ENCODE measurements at regions not wholly inside any gene's neighbourhood (a gene's known extent, or its start where the extent isn't known, plus 50 kb on each side); places are given as distances from the start of the nearest gene placed in this dataset.

GRCh38 chr7:31211281-31211680 is 129.2 kb downstream of the NEUROD6 start:
- Histone ChIP-seq H3K27me3 (no peaks in the 10 kb centered on the region), H3K9me3 (no peaks in the 10 kb centered on the region), H3K27ac (no peak overlapping the region), H3K36me3 (no peaks in the 10 kb centered on the region), H3K4me1 (no peaks in the 10 kb centered on the region), H3K4me3 (replicated peaks in 1 of 3) (no peak overlapping the region)
- 94 to 96% methylated on average over 1 of the region's 1 CpG for WGBS, 2 donors
- TF ChIP-seq CTCF (IDR thresholded peaks at IDR 0.05) = no peak
- no peak for TF ChIP-seq POLR2A (IDR thresholded peaks at IDR 0.05)
- no peak for DNase-seq
- intact Hi-C loops (cut with DNase I) = no loop called here

GRCh38 chr7:31204071-31204470 is 136.5 kb downstream of the NEUROD6 start:
- 63 to 75% methylated on average over 2 of the region's 2 CpGs for WGBS, 2 donors
- DNase-seq = no peak
- Histone ChIP-seq H3K4me3 (replicated peaks in 1 of 3) (no peak overlapping the region), H3K27ac (no peak overlapping the region), H3K36me3 (no peaks in the 10 kb centered on the region), H3K27me3 (no peaks in the 10 kb centered on the region), H3K9me3 (no peaks in the 10 kb centered on the region), H3K4me1 (peaks cover 7 to 10% of the 10 kb centered on the region in 2 donors)
- intact Hi-C loops (cut with DNase I) = no loop called here
- no peak for TF ChIP-seq CTCF (IDR thresholded peaks at IDR 0.05)
- TF ChIP-seq POLR2A (IDR thresholded peaks at IDR 0.05) = no peak

GRCh38 chr7:31203551-31203950 is 137.0 kb downstream of the NEUROD6 start:
- H3K9me3 ChIP-seq = no peaks in the 10 kb centered on the region
- no peak overlapping the region for H3K4me3 ChIP-seq (replicated peaks in 1 of 3)
- H3K27ac ChIP-seq = no peak overlapping the region
- peaks cover 7 to 10% of the 10 kb centered on the region in 2 donors for H3K4me1 ChIP-seq
- no peaks in the 10 kb centered on the region for H3K27me3 ChIP-seq
- TF ChIP-seq CTCF (IDR thresholded peaks at IDR 0.05) (no peak), POLR2A (IDR thresholded peaks at IDR 0.05) (no peak)
- H3K36me3 ChIP-seq = no peaks in the 10 kb centered on the region
- intact Hi-C loops (cut with DNase I) = no loop called here
- 46 to 56% methylated on average over 2 of the region's 2 CpGs for WGBS, 2 donors
- DNase-seq = peak; percentile 55 to 77

- Histone ChIP-seq H3K9me3 (no peaks in the 10 kb centered on the region), H3K4me1 (peaks cover 7 to 10% of the 10 kb centered on the region in 2 donors), H3K4me3 (replicated peaks in 1 of 3) (no peak overlapping the region), H3K27ac (no peak overlapping the region), H3K27me3 (no peaks in the 10 kb centered on the region), H3K36me3 (no peaks in the 10 kb centered on the region)
- TF ChIP-seq POLR2A (IDR thresholded peaks at IDR 0.05) (no peak), CTCF (IDR thresholded peaks at IDR 0.05) (no peak)
- intact Hi-C loops (cut with DNase I) = no loop called here
- peak in 1 of 2 donors; percentile 14 for DNase-seq
- WGBS, 2 donors = 33 to 49% methylated on average over 6 of the region's 6 CpGs
Observed at GRCh38 chr7:31202801-31203200, 137.7 kb downstream of the NEUROD6 start.

GRCh38 chr7:31192986-31193385 is 140.9 kb downstream of the ADCYAP1R1 start:
- Histone ChIP-seq H3K4me3 (replicated peaks in 1 of 3) (no peak overlapping the region), H3K36me3 (no peaks in the 10 kb centered on the region), H3K4me1 (no peaks in the 10 kb centered on the region), H3K27ac (no peak overlapping the region), H3K27me3 (no peaks in the 10 kb centered on the region), H3K9me3 (no peaks in the 10 kb centered on the region)
- intact Hi-C loops (cut with DNase I) = no loop called here
- DNase-seq = peak; percentile 54 to 68
- WGBS, 2 donors = 3 to 6% methylated on average over 23 to 27 of the region's 27 CpGs
- TF ChIP-seq POLR2A (IDR thresholded peaks at IDR 0.05) = no peak
- TF ChIP-seq CTCF (IDR thresholded peaks at IDR 0.05) = peak in 5 of 6 experiments; percentile 36 to 76 (median 55)

Data from thyroid gland (tissue), 4 donors.